Nephron progenitor cell (in vitro differentiated cells): ENCODE measurements at regions not wholly inside any gene's neighbourhood (a gene's known extent, or its start where the extent isn't known, plus 50 kb on each side); places are given as distances from the start of the nearest gene placed in this dataset.

ENCODE experiments used
- DNase-seq: peaks from one replicate; pipeline ENCODE4 v3.0.0; 2021
- H3K27ac Mint-ChIP-seq: 2 replicates; pipeline ENCODE4 v1.8.0; 2021; ENCODE audit warnings: mild to moderate bottlenecking, moderate library complexity, mixed read lengths
- H3K27me3 Mint-ChIP-seq: 2 replicates; pipeline ENCODE4 v1.8.0; 2021; ENCODE audit warnings: mild to moderate bottlenecking, low read depth, mixed read lengths; ENCODE audit not compliant: poor library complexity
- H3K36me3 Mint-ChIP-seq: 2 replicates; pipeline ENCODE4 v1.8.0; 2021; ENCODE audit warnings: low read depth, mixed read lengths
- H3K4me1 Mint-ChIP-seq: 2 replicates; pipeline ENCODE4 v1.8.0; 2021; ENCODE audit warnings: mixed read lengths
- H3K4me3 Mint-ChIP-seq: 2 replicates; pipeline ENCODE4 v1.8.0; 2021; ENCODE audit warnings: mild to moderate bottlenecking, moderate library complexity, mixed read lengths
- H3K9me3 Mint-ChIP-seq: 2 replicates; pipeline ENCODE4 v1.8.0; 2021; ENCODE audit warnings: mild to moderate bottlenecking, moderate library complexity, mixed read lengths
- TF ChIP-seq, protein P1 (sequence below): fragments of 200-600 bp; sonication (generic); IDR thresholded peaks from 2 replicates; pipeline ENCODE4 v1.5.0; 2021; ENCODE audit warnings: antibody characterized with exemption

- Mint-ChIP-seq H3K36me3 (no peaks in the 10 kb centered on the region), H3K4me3 (no peak overlapping the region), H3K27ac (peak overlapping the region; percentile 5), H3K4me1 (peaks cover 4% of the 10 kb centered on the region), H3K27me3 (no peaks in the 10 kb centered on the region), H3K9me3 (no peaks in the 10 kb centered on the region)
- no peak for DNase-seq
- TF ChIP-seq, protein P1, sequence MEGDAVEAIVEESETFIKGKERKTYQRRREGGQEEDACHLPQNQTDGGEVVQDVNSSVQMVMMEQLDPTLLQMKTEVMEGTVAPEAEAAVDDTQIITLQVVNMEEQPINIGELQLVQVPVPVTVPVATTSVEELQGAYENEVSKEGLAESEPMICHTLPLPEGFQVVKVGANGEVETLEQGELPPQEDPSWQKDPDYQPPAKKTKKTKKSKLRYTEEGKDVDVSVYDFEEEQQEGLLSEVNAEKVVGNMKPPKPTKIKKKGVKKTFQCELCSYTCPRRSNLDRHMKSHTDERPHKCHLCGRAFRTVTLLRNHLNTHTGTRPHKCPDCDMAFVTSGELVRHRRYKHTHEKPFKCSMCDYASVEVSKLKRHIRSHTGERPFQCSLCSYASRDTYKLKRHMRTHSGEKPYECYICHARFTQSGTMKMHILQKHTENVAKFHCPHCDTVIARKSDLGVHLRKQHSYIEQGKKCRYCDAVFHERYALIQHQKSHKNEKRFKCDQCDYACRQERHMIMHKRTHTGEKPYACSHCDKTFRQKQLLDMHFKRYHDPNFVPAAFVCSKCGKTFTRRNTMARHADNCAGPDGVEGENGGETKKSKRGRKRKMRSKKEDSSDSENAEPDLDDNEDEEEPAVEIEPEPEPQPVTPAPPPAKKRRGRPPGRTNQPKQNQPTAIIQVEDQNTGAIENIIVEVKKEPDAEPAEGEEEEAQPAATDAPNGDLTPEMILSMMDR = no peak
Observed at GRCh38 chr10:53477313-53477675, 704.7 kb upstream of the MBL2 start.

DNA sequence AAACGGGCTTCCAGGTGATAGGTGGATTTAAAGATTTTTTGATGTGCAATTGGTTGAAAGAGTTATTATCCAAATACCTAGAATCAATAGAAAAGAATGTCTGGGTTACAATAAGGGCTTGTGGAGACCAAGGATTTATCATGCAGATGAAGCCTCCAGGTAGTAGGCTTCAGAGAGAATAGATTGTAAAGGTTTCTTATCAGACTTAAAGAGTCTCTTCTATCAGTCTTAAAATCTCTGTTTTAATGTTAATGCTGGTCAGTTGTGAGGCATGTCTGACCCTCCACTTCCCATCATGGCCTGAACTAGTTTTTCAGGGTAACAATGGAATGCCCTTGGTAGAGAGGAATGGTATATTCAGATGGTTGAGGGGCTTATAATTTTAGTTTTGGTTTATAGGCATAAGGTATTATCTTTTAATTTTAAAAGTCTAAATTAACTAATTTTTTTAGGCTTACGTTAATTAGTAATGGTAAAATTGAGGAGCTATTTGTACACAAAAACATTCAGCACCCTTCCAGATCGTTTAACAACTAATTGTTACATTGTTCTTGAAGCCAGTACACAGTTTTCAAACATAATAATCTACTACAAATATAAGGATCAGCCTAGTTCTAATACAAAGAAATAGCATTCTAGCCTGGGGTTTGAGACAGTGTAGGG lies 704.2 kb upstream of the MBL2 start:
- Mint-ChIP-seq H3K4me3 (no peak overlapping the region), H3K27me3 (no peaks in the 10 kb centered on the region), H3K27ac (no peak overlapping the region), H3K9me3 (no peaks in the 10 kb centered on the region), H3K36me3 (no peaks in the 10 kb centered on the region), H3K4me1 (peaks cover 4% of the 10 kb centered on the region)
- no peak for DNase-seq
- TF ChIP-seq, protein P1 = no peak

GRCh38 chr10:53469383-53469782 lies 696.8 kb upstream of the MBL2 start:
- no peaks in the 10 kb centered on the region for H3K36me3 Mint-ChIP-seq
- TF ChIP-seq, protein P1 = no peak
- no peaks in the 10 kb centered on the region for H3K27me3 Mint-ChIP-seq
- no peaks in the 10 kb centered on the region for H3K9me3 Mint-ChIP-seq
- H3K4me3 Mint-ChIP-seq = no peak overlapping the region
- DNase-seq = no peak
- H3K4me1 Mint-ChIP-seq = no peaks in the 10 kb centered on the region
- no peak overlapping the region for H3K27ac Mint-ChIP-seq

GRCh38 chr10:53463539-53463938 lies 691.0 kb upstream of the MBL2 start:
- Mint-ChIP-seq H3K27me3 (peaks cover 4% of the 10 kb centered on the region), H3K4me1 (no peaks in the 10 kb centered on the region), H3K27ac (no peak overlapping the region), H3K36me3 (no peaks in the 10 kb centered on the region), H3K9me3 (no peaks in the 10 kb centered on the region), H3K4me3 (no peak overlapping the region)
- TF ChIP-seq, protein P1 = no peak
- no peak for DNase-seq

- Mint-ChIP-seq H3K36me3 (no peaks in the 10 kb centered on the region), H3K27me3 (peaks cover 4% of the 10 kb centered on the region), H3K27ac (no peak overlapping the region), H3K4me1 (no peaks in the 10 kb centered on the region), H3K9me3 (no peaks in the 10 kb centered on the region), H3K4me3 (no peak overlapping the region)
- DNase-seq = no peak
- TF ChIP-seq, protein P1 = no peak
Observed at GRCh38 chr10:53458007-53458406, 685.4 kb upstream of the MBL2 start.

DNA sequence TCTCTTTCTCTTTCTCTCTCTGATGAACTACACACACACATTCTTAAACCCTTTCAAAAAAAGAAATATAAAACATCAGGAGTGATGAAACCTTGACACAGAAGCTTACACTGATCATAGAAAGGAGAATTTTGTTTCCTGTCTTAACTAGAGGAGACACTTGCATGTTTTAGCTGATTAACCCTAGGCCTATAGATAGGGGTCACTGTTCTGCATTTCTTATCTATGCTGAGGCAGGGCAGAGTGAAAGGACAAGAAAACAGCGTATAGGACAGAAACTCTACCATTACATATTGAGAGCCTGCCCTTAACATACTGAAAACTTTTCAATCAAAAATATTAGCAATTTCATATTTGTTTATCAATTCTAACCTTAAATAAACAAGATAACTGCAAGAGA lies 680.6 kb upstream of the MBL2 start:
- TF ChIP-seq, protein P1 = no peak
- no peaks in the 10 kb centered on the region for H3K4me1 Mint-ChIP-seq
- no peak overlapping the region for H3K4me3 Mint-ChIP-seq
- H3K9me3 Mint-ChIP-seq = peaks cover 9% of the 10 kb centered on the region
- no peaks in the 10 kb centered on the region for H3K36me3 Mint-ChIP-seq
- no peak overlapping the region for H3K27ac Mint-ChIP-seq
- H3K27me3 Mint-ChIP-seq = no peaks in the 10 kb centered on the region
- no peak for DNase-seq
